Activated naive CD8-positive, alpha-beta T cell treated with anti-CD3 and anti-CD28 coated beads, Interleukin-2, amount 50 U/mL, for 24 hours (primary cell): ENCODE measurements at regions not wholly inside any gene's neighbourhood (a gene's known extent, or its start where the extent isn't known, plus 50 kb on each side); places are given as distances from the start of the nearest gene placed in this dataset.
"Not testable (repeated sequence)": the region's sequence is repeated elsewhere in the genome, so short reads cannot be mapped to it uniquely, and the experiment has no call there.

Source experiments
- ATAC-seq: fragments of 150-1000 bp; cut with Tn5 transposase; one replicate; pipeline ENCODE4 v1.10.0; 2021
- DNase-seq: peaks from one replicate; pipeline ENCODE4 v3.0.0; 2021
- H3K27ac Mint-ChIP-seq: one replicate; pipeline ENCODE4 v1.8.0; 2021; ENCODE audit warnings: mild to moderate bottlenecking, mixed read lengths
- H3K27me3 Mint-ChIP-seq: one replicate; pipeline ENCODE4 v1.8.0; 2021; ENCODE audit warnings: mixed read lengths
- H3K36me3 Mint-ChIP-seq: one replicate; pipeline ENCODE4 v1.8.0; 2021; ENCODE audit warnings: low read depth, mixed read lengths
- H3K4me1 Mint-ChIP-seq: one replicate; pipeline ENCODE4 v1.8.0; 2021; ENCODE audit warnings: mixed read lengths
- H3K4me3 Mint-ChIP-seq: one replicate; pipeline ENCODE4 v1.8.0; 2021; ENCODE audit warnings: mild to moderate bottlenecking, moderate library complexity, mixed read lengths
- H3K9me3 Mint-ChIP-seq: one replicate; pipeline ENCODE4 v1.8.0; 2021; ENCODE audit warnings: mixed read lengths

- Mint-ChIP-seq H3K27ac (no peak overlapping the region), H3K36me3 (peaks cover 4% of the 10 kb centered on the region), H3K9me3 (peaks cover 20% of the 10 kb centered on the region), H3K4me1 (no peaks in the 10 kb centered on the region), H3K27me3 (no peaks in the 10 kb centered on the region), H3K4me3 (no peak overlapping the region)
- ATAC-seq (no peak), DNase-seq (no peak)
These were observed 1960.9 kb upstream of the DEFB115 start for GRCh38 chr20:29296256-29297230.

- Mint-ChIP-seq H3K27me3 (no peaks in the 10 kb centered on the region), H3K36me3 (peaks cover 4% of the 10 kb centered on the region), H3K4me1 (no peaks in the 10 kb centered on the region), H3K9me3 (peaks cover 20% of the 10 kb centered on the region), H3K4me3 (no peak overlapping the region), H3K27ac (no peak overlapping the region)
- no peak for DNase-seq
- peak; percentile 32 for ATAC-seq
These were observed 1959.8 kb upstream of the DEFB115 start for GRCh38 chr20:29297411-29298270.

GRCh38 chr20:29298271-29298590 lies 1959.2 kb upstream of the DEFB115 start:
- Mint-ChIP-seq H3K27me3 (no peaks in the 10 kb centered on the region), H3K9me3 (peaks cover 24% of the 10 kb centered on the region), H3K36me3 (peaks cover 4% of the 10 kb centered on the region), H3K4me1 (no peaks in the 10 kb centered on the region), H3K27ac (no peak overlapping the region), H3K4me3 (no peak overlapping the region)
- no peak for ATAC-seq
- DNase-seq = no peak

DNA sequence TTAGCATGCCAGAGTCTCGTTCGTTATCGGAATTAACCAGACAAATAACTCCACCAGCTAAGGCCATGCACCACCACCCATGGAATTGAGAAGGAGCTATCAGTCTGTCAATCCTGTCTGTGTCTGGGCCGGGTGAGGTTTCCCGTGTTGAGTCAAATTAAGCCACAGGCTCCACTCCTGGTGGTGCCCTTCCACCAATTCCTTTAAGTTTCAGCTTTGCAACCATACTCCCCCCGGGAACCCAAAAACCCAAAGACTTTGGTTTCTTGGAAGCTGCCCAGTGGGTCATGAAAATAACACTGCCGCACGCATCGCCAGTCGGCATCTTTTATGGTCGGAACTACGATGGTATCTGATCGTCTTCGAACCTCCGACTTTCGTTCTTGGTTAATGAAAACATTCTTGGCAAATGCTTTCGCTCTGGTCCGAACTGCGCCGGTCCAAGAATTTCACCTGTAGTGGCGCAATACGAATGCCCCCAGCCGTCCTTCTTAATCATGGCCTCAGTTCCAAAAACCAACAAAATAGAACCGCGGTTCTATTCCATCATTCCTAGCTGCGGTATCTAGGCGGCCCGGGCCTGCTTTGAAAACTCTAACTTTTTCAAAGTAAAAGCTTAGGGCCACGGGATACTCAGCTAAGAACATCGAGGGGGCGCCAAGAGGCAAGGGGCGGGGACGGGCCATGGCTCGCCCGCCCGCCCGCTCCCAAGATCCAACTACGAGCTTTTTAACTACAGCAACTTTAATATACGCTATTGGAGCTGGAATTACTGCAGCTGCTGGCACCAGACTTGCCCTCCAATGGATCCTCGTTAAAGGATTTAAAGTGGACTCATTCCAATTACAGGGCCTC lies 1958.5 kb upstream of the DEFB115 start:
- no peak overlapping the region for H3K4me3 Mint-ChIP-seq
- peaks cover 4% of the 10 kb centered on the region for H3K36me3 Mint-ChIP-seq
- H3K9me3 Mint-ChIP-seq = peaks cover 25% of the 10 kb centered on the region
- H3K27ac Mint-ChIP-seq = no peak overlapping the region
- no peak for DNase-seq
- ATAC-seq = no peak
- H3K27me3 Mint-ChIP-seq = no peaks in the 10 kb centered on the region
- H3K4me1 Mint-ChIP-seq = no peaks in the 10 kb centered on the region

GRCh38 chr20:29299811-29300578 lies 1957.5 kb upstream of the DEFB115 start:
- Mint-ChIP-seq H3K27me3 (no peaks in the 10 kb centered on the region), H3K9me3 (peaks cover 33% of the 10 kb centered on the region), H3K4me1 (peaks cover 6% of the 10 kb centered on the region), H3K27ac (no peak overlapping the region), H3K4me3 (no peak overlapping the region), H3K36me3 (peaks cover 4% of the 10 kb centered on the region)
- no peak for ATAC-seq
- no peak for DNase-seq

DNA sequence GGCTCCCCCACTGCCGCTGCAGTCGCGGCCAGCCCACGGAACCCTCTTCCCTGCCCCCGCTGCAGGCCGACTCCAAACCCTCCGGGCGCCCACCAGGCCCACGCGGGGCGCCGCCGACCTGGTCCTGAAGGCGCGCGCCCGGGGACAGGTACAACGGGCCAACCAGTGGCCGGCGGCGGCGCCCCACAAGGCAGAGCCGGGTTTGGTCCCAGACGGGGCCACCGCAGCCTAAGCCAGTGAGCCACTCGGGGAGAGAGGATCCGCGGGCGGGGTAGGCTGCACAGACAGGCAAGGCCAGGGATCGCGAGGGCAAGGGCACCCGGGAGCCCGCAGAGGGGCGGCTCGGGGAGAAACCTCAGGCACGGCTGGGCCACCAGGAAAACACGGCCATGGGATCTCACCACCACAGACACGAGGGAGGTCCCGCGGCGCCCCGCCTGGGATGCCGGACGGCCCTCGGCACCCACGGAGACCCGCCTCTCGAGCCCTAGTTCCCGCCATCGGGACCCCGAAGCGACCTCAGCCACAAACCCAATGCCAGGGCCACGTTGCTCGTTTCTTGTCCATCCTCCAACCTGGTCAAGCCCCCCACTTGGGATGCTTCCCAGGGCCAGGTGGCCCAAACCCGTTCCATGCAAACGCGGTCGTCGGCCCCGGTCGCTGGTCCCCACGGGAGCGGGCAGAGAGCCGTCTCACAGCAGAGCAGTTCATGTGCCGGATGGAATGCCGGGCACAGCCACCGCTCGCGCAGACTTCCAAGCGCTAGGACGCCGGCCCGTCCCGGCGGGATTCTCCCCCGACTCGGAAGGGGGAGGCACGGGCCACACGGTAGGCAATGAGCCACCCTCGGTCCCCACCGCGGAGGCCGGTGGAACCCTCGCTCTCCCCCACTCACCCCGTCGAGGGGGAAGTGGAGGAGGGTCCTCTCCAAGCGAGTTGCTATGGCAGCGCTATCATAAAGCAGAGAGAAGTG lies 1956.6 kb upstream of the DEFB115 start:
- H3K27me3 Mint-ChIP-seq = no peaks in the 10 kb centered on the region
- H3K4me3 Mint-ChIP-seq = no peak overlapping the region
- peaks cover 38% of the 10 kb centered on the region for H3K9me3 Mint-ChIP-seq
- ATAC-seq (no peak), DNase-seq (no peak)
- H3K27ac Mint-ChIP-seq = no peak overlapping the region
- peaks cover 4% of the 10 kb centered on the region for H3K36me3 Mint-ChIP-seq
- peaks cover 15% of the 10 kb centered on the region for H3K4me1 Mint-ChIP-seq

GRCh38 chr20:29301624-29302259 lies 1955.7 kb upstream of the DEFB115 start:
- Mint-ChIP-seq H3K9me3 (peaks cover 41% of the 10 kb centered on the region), H3K27ac (no peak overlapping the region), H3K4me3 (no peak overlapping the region), H3K36me3 (peaks cover 4% of the 10 kb centered on the region), H3K4me1 (peaks cover 16% of the 10 kb centered on the region), H3K27me3 (no peaks in the 10 kb centered on the region)
- ATAC-seq = no peak
- no peak for DNase-seq

GRCh38 chr20:29302979-29303644 lies 1954.4 kb upstream of the DEFB115 start:
- Mint-ChIP-seq H3K36me3 (peaks cover 4% of the 10 kb centered on the region), H3K27ac (no peak overlapping the region), H3K9me3 (peaks cover 45% of the 10 kb centered on the region), H3K4me3 (no peak overlapping the region), H3K27me3 (no peaks in the 10 kb centered on the region), H3K4me1 (peaks cover 22% of the 10 kb centered on the region)
- ATAC-seq = no peak
- no peak for DNase-seq

GRCh38 chr20:29306390-29307072 lies 1950.9 kb upstream of the DEFB115 start:
- H3K27ac Mint-ChIP-seq = peak overlapping the region; percentile 81
- H3K9me3 Mint-ChIP-seq = peaks cover 41% of the 10 kb centered on the region
- peaks cover 24% of the 10 kb centered on the region for H3K4me1 Mint-ChIP-seq
- H3K36me3 Mint-ChIP-seq = no peaks in the 10 kb centered on the region
- DNase-seq = peak; percentile 22
- no peaks in the 10 kb centered on the region for H3K27me3 Mint-ChIP-seq
- ATAC-seq = peak; percentile 33
- H3K4me3 Mint-ChIP-seq = peak overlapping the region; percentile 28

DNA sequence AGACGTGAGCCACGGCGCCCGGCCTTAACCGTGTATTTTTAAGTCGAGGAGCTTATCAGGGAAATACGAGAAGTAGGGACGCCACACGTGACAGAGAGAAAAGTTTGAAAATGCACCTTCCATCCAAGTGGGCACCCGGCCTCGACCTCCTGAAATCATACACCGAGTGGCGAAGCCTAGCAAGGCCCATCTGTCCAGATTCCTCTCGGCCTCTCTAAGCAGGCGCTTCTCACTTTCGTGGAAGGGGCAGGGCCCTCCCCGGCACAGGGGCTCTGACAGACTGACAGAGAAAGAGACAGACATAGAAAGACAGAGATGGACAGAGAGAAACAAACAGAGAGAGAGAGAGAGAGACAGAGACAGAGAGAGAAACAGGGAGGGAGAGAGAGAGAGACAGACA lies 1950.0 kb upstream of the DEFB115 start:
- DNase-seq, ATAC-seq, H3K27me3 Mint-ChIP-seq, H3K4me3 Mint-ChIP-seq, H3K36me3 Mint-ChIP-seq: not testable (repeated sequence)
- Mint-ChIP-seq H3K4me1 (peaks cover 24% of the 10 kb centered on the region), H3K9me3 (peaks cover 46% of the 10 kb centered on the region), H3K27ac (peak overlapping the region; percentile 28)

GRCh38 chr20:29308956-29309355 lies 1948.5 kb upstream of the DEFB115 start:
- H3K27me3 Mint-ChIP-seq, ATAC-seq, H3K36me3 Mint-ChIP-seq, H3K27ac Mint-ChIP-seq, DNase-seq, H3K4me3 Mint-ChIP-seq: not testable (repeated sequence)
- H3K9me3 Mint-ChIP-seq = peaks cover 49% of the 10 kb centered on the region
- H3K4me1 Mint-ChIP-seq = peaks cover 24% of the 10 kb centered on the region
